GM12878 (cell line): ENCODE measurements at regions not wholly inside any gene's neighbourhood (a gene's known extent, or its start where the extent isn't known, plus 50 kb on each side); places are given as distances from the start of the nearest gene placed in this dataset.
A peak's percentile ranks its signal among the peaks of the same experiment; 100 is the strongest.

Experiments
- ATAC-seq: fragments of 200-7000 bp; cut with Tn5 transposase; 3 replicates; pipeline ENCODE4 v1.9.1; 2020; ENCODE audit warnings: mild to moderate bottlenecking, moderate library complexity
- BruUV-seq: library from RNA; stranded (reverse); fragments of 400-500 nt; replicated peaks from 2 replicates; lab custom pipeline; 2021; lab: Mats Ljungman, UMichigan
- CTCF ChIA-PET: fragments of 300-600 bp; sonication (Branson Sonifier 250); formaldehyde crosslinking; extraction: SDS; loops from one replicate; lab custom pipeline; 2021; ENCODE audit warnings: inconsistent platforms; lab: Yijun Ruan, JAX
- POLR2A ChIA-PET: fragments of 350-600 bp; formaldehyde crosslinking; extraction: SDS; loops from one replicate; lab custom pipeline; 2021; ENCODE audit warnings: inconsistent platforms; lab: Charles Lee
- RAD21 ChIA-PET: fragments of 300-600 bp; sonication (Branson Sonifier 250); formaldehyde crosslinking; loops from one replicate; lab custom pipeline; 2023; ENCODE audit warnings: antibody characterized with exemption; ENCODE audit not compliant: unreplicated experiment; lab: Charles Lee
- SMC1A ChIA-PET: fragments of 300-600 bp; sonication (Branson Sonifier 250); formaldehyde crosslinking; loops from one replicate; lab custom pipeline; 2023; ENCODE audit not compliant: unreplicated experiment, uncharacterized antibody; lab: Charles Lee
- DNase-seq: peaks from one replicate; pipeline ENCODE4 v3.0.0-alpha.2; 2011; ENCODE audit warnings: low read depth, low spot score
- FAIRE-seq: peaks from 3 replicates; lab custom pipeline; 2011; peaks lifted over from hg19 to GRCh38; lab: Jason Lieb, UNC
- H2AFZ ChIP-seq: 2 replicates; pipeline ENCODE4 v1.6.0; 2011; ENCODE audit warnings: low read depth, low read length, control low read depth; ENCODE audit not compliant: control insufficient read depth
- H3K27ac ChIP-seq: 2 replicates; pipeline ENCODE4 v1.5.1; 2011; ENCODE audit warnings: control low read depth; ENCODE audit not compliant: control insufficient read depth, insufficient read depth
- H3K27me3 ChIP-seq, 2 experiments: replicated peaks in 1 of 2; 2 replicates each; pipeline versions ENCODE4 v1.6.0 to v1.6.1; 2011; ENCODE audit warnings: low read length in 1 of 2; ENCODE audit not compliant: control insufficient read depth in 2 of 2, insufficient read depth in 2 of 2
- H3K36me3 ChIP-seq, 2 experiments: 2 replicates each; pipeline ENCODE4 v1.5.1; 2011; ENCODE audit warnings: low read length in 1 of 2; ENCODE audit not compliant: control insufficient read depth in 2 of 2, insufficient read depth in 2 of 2
- H3K4me1 ChIP-seq: 2 replicates; pipeline ENCODE4 v1.6.1; 2011; ENCODE audit warnings: mild to moderate bottlenecking, low read length, moderate library complexity, mixed read lengths; ENCODE audit not compliant: control insufficient read depth, insufficient read depth
- H3K4me2 ChIP-seq: 2 replicates; pipeline ENCODE4 v1.6.0; 2011; ENCODE audit warnings: control low read depth; ENCODE audit not compliant: control insufficient read depth, insufficient read depth
- H3K4me3 ChIP-seq: fragments of 200-600 bp; sonication (generic); 2 replicates; pipeline ENCODE4 v1.5.1; 2016
- H3K79me2 ChIP-seq: 2 replicates; pipeline ENCODE4 v1.6.0; 2011; ENCODE audit warnings: low read length; ENCODE audit not compliant: control insufficient read depth, insufficient read depth
- H3K9ac ChIP-seq: 2 replicates; pipeline ENCODE4 v1.8.0; 2011; ENCODE audit warnings: low read length, control low read depth, mixed read lengths; ENCODE audit not compliant: control insufficient read depth, insufficient read depth
- H3K9me3 ChIP-seq: replicated peaks from 3 replicates; pipeline ENCODE4 v1.5.1; 2011; ENCODE audit warnings: mild to moderate bottlenecking, low read length; ENCODE audit not compliant: control insufficient read depth, insufficient read depth
- H4K20me1 ChIP-seq: 2 replicates; pipeline ENCODE4 v1.6.0; 2011; ENCODE audit not compliant: control insufficient read depth, insufficient read depth
- CHD2 ChIP-seq: IDR thresholded peaks from 2 replicates; pipeline ENCODE4 v1.6.1; 2011; ENCODE audit warnings: low read depth, low read length, improper control_type of control experiment, borderline replicate concordance
- LARP7 ChIP-seq: fragments of 450-650 bp; IDR thresholded peaks from 2 replicates; pipeline ENCODE4 v1.6.1; 2017; ENCODE audit warnings: mild to moderate bottlenecking
- NFXL1 ChIP-seq: fragments of 450-650 bp; IDR thresholded peaks from 2 replicates; pipeline ENCODE4 v1.6.1; 2017; ENCODE audit warnings: antibody characterized with exemption, mild to moderate bottlenecking, borderline replicate concordance
- NFYB ChIP-seq: IDR thresholded peaks from 2 replicates; pipeline ENCODE4 v1.6.1; 2011; ENCODE audit warnings: low read depth, mild to moderate bottlenecking, low read length, improper control_type of control experiment, moderate library complexity; ENCODE audit not compliant: insufficient read depth
- NR2C2 ChIP-seq: IDR thresholded peaks from 2 replicates; pipeline ENCODE4 v1.6.1; 2011; ENCODE audit warnings: borderline replicate concordance, low read depth; ENCODE audit not compliant: control insufficient read depth, insufficient read length
- REST ChIP-seq: IDR thresholded peaks from 2 replicates; pipeline ENCODE4 v1.6.1; 2012; ENCODE audit warnings: mild to moderate bottlenecking, low read depth, low read length
- RFX5 ChIP-seq: IDR thresholded peaks from 2 replicates; pipeline ENCODE4 v1.6.1; 2011; ENCODE audit warnings: low read depth, low read length, improper control_type of control experiment
- SIN3A ChIP-seq: IDR thresholded peaks from 2 replicates; pipeline ENCODE4 v1.6.1; 2012; ENCODE audit warnings: low read depth, low read length, improper control_type of control experiment
- SUPT20H ChIP-seq: IDR thresholded peaks from 2 replicates; pipeline ENCODE4 v1.6.1; 2011; ENCODE audit warnings: low read depth, mild to moderate bottlenecking, low read length, moderate library complexity, borderline replicate concordance; ENCODE audit not compliant: control insufficient read depth
- ZNF24 ChIP-seq: fragments of 450-650 bp; IDR thresholded peaks from 2 replicates; pipeline ENCODE4 v1.6.1; 2017; ENCODE audit warnings: antibody characterized with exemption, mild to moderate bottlenecking
- WGBS: methylation state at CpG from one replicate; pipeline ENCODE4 v1.1.6; 2016; ENCODE audit warnings: low lambda C conversion rate; ENCODE audit not compliant: insufficient replicate concordance, insufficient coverage; ENCODE audit errors: missing lambda C conversion rate; 5-methylcytosine and 5-hydroxymethylcytosine counted together
- in situ Hi-C: fragments of 300-500 bp; cut with MboI; formaldehyde crosslinking; loops from 9 replicates; pipeline ENCODE4 v1.14.3; 2018; ENCODE audit warnings: mixed read lengths
- intact Hi-C: fragments of 100-400 bp; cut with micrococcal nuclease; formaldehyde crosslinking; loops from one replicate; pipeline ENCODE4 v1.14.2; 2022; ENCODE audit not compliant: unreplicated experiment

GRCh38 chr6:23713211-23713610 is 412.8 kb upstream of the NRSN1 start:
- intact Hi-C loops (no loop called here), in situ Hi-C loops (no loop called here)
- DNase-seq (no peak), ATAC-seq (peak; percentile 85), FAIRE-seq (no peak)
- Histone ChIP-seq H3K79me2 (no peaks in the 10 kb centered on the region), H3K27me3 (no peaks in the 10 kb centered on the region), H3K9me3 (no peaks in the 10 kb centered on the region), H3K4me3 (no peak overlapping the region), H3K27ac (no peak overlapping the region), H4K20me1 (no peaks in the 10 kb centered on the region), H3K36me3 (no peaks in the 10 kb centered on the region), H3K4me2 (no peak overlapping the region), H2AFZ (no peak overlapping the region), H3K9ac (no peak overlapping the region), H3K4me1 (no peaks in the 10 kb centered on the region)
- ChIA-PET CTCF (no interaction called here), SMC1A (no interaction called here), POLR2A (no interaction called here), RAD21 (no interaction called here)
- BruUV-seq = no TSS peak
- 0% methylated on average over 1 of the region's 1 CpG for WGBS
- no peak for TF ChIP-seq NFYB
- no peak for TF ChIP-seq SUPT20H
- TF ChIP-seq ZNF24 = peak; percentile 63; the same call in 1 of the 2 replicates

GRCh38 chr6:23728707-23729106 is 397.3 kb upstream of the NRSN1 start:
- FAIRE-seq (no peak), DNase-seq (no peak)
- CTCF ChIA-PET = no interaction called here
- Histone ChIP-seq H4K20me1 (no peaks in the 10 kb centered on the region), H3K4me1 (no peaks in the 10 kb centered on the region), H3K36me3 (no peaks in the 10 kb centered on the region), H3K9me3 (no peaks in the 10 kb centered on the region), H3K27me3 (no peaks in the 10 kb centered on the region)
- BruUV-seq = no TSS peak
- RAD21 ChIA-PET = no interaction called here
- SMC1A ChIA-PET = no interaction called here
- POLR2A ChIA-PET = no interaction called here
- TF ChIP-seq REST (no peak), SIN3A (no peak), RFX5 (no peak), NR2C2 (no peak), LARP7 (no peak), NFXL1 (no peak), CHD2 (no peak)
- TF ChIP-seq, all 136 proteins: peak for 0
- intact Hi-C loops = no loop called here
- H2AFZ ChIP-seq = no peak overlapping the region
- ATAC-seq = no peak
- H3K4me3 ChIP-seq = no peak overlapping the region
- H3K79me2 ChIP-seq = no peaks in the 10 kb centered on the region
- 0% methylated on average over 2 of the region's 2 CpGs for WGBS
- H3K9ac ChIP-seq = no peak overlapping the region
- in situ Hi-C loops = no loop called here
- H3K4me2 ChIP-seq = no peak overlapping the region
- no peak overlapping the region for H3K27ac ChIP-seq
